Inflammatory macrophage treated with lipopolysaccharide for 1 hour (primary cell): ENCODE measurements at regions not wholly inside any gene's neighbourhood (a gene's known extent, or its start where the extent isn't known, plus 50 kb on each side); places are given as distances from the start of the nearest gene placed in this dataset.

Source experiments
- DNase-seq, 2 donors: peaks; one replicate each; pipeline ENCODE4 v3.0.0-alpha.2; 2020 to 2022

GRCh38 chr9:1713841-1714240, 301.3 kb upstream of the SMARCA2 start:
- no peak for DNase-seq

- DNase-seq: no peak
Observed at GRCh38 chr9:1717882-1718281, 297.3 kb upstream of the SMARCA2 start.

- no peak for DNase-seq
Observed at GRCh38 chr9:1718836-1719235, 296.3 kb upstream of the SMARCA2 start.

- no peak for DNase-seq
Observed at GRCh38 chr9:1721196-1721595, 294.0 kb upstream of the SMARCA2 start.

- DNase-seq: no peak
Observed at GRCh38 chr9:1722404-1722803, 292.7 kb upstream of the SMARCA2 start.

GRCh38 chr9:1723522-1724015, 291.6 kb upstream of the SMARCA2 start:
- DNase-seq: no peak

GRCh38 chr9:1726993-1727759, 288.0 kb upstream of the SMARCA2 start:
- DNase-seq: no peak

GRCh38 chr9:1729631-1730030, 285.5 kb upstream of the SMARCA2 start:
- DNase-seq: no peak

- no peak for DNase-seq
Observed at GRCh38 chr9:1732670-1733069, 282.5 kb upstream of the SMARCA2 start.

GRCh38 chr9:1738511-1739100, 276.5 kb upstream of the SMARCA2 start:
- DNase-seq: no peak

- no peak for DNase-seq
Observed at GRCh38 chr9:1743121-1743960, 271.8 kb upstream of the SMARCA2 start.

GRCh38 chr9:1745980-1746379, 269.2 kb upstream of the SMARCA2 start:
- DNase-seq: no peak

GRCh38 chr9:1747417-1747967, 267.7 kb upstream of the SMARCA2 start:
- no peak for DNase-seq

GRCh38 chr9:1748407-1748806, 266.7 kb upstream of the SMARCA2 start:
- no peak for DNase-seq

GRCh38 chr9:1757186-1757585, 258.0 kb upstream of the SMARCA2 start:
- DNase-seq: no peak

- no peak for DNase-seq
Observed at GRCh38 chr9:1759009-1759408, 256.1 kb upstream of the SMARCA2 start.

GRCh38 chr9:1759771-1760300, 255.3 kb upstream of the SMARCA2 start:
- DNase-seq: no peak

- no peak for DNase-seq
Observed at GRCh38 chr9:1761807-1762206, 253.3 kb upstream of the SMARCA2 start.

- no peak for DNase-seq
Observed at GRCh38 chr9:1766042-1766441, 249.1 kb upstream of the SMARCA2 start.

GRCh38 chr9:1768561-1768960, 246.6 kb upstream of the SMARCA2 start:
- no peak for DNase-seq

GRCh38 chr9:1771094-1771789, 243.9 kb upstream of the SMARCA2 start:
- no peak for DNase-seq

- no peak for DNase-seq
Observed at GRCh38 chr9:1775230-1775629, 239.9 kb upstream of the SMARCA2 start.
